Neural progenitor cell (in vitro differentiated cells): ENCODE measurements at regions not wholly inside any gene's neighbourhood (a gene's known extent, or its start where the extent isn't known, plus 50 kb on each side); places are given as distances from the start of the nearest gene placed in this dataset.

Experiments used
- DNase-seq: peaks from one replicate; pipeline ENCODE4 v3.0.0-alpha.2; 2016; ENCODE audit warnings: low spot score
- H2AFZ ChIP-seq: fragments of 200-600 bp; sonication (generic); replicated peaks from 2 replicates; pipeline ENCODE4 v1.6.1; 2016; ENCODE audit warnings: antibody characterized with exemption
- H3F3A ChIP-seq: fragments of 200-600 bp; sonication (generic); 2 replicates; pipeline ENCODE4 v1.6.1; 2016; ENCODE audit warnings: antibody characterized with exemption, low read depth
- H3K27ac ChIP-seq: fragments of 200-600 bp; sonication (generic); 2 replicates; pipeline ENCODE4 v1.5.1; 2016; ENCODE audit warnings: mild to moderate bottlenecking
- H3K27me3 ChIP-seq: fragments of 200-600 bp; sonication (generic); 2 replicates; pipeline ENCODE4 v1.6.1; 2016; ENCODE audit warnings: mild to moderate bottlenecking, moderate library complexity
- H3K36me3 ChIP-seq: fragments of 200-600 bp; sonication (generic); 2 replicates; pipeline ENCODE4 v1.5.1; 2016
- H3K4me1 ChIP-seq: fragments of 200-600 bp; sonication (generic); 2 replicates; pipeline ENCODE4 v1.6.1; 2016; ENCODE audit warnings: mixed run types
- H3K4me2 ChIP-seq: fragments of 200-600 bp; sonication (generic); 2 replicates; pipeline ENCODE4 v1.6.1; 2016
- H3K4me3 ChIP-seq: fragments of 200-600 bp; sonication (generic); 2 replicates; pipeline ENCODE4 v1.5.1; 2016
- H3K79me2 ChIP-seq: fragments of 200-600 bp; sonication (generic); 2 replicates; pipeline ENCODE4 v1.6.1; 2016; ENCODE audit warnings: low read depth
- H3K9ac ChIP-seq: fragments of 200-600 bp; sonication (generic); 2 replicates; pipeline ENCODE4 v1.6.1; 2016
- H3K9me3 ChIP-seq: fragments of 200-600 bp; sonication (generic); 2 replicates; pipeline ENCODE4 v1.5.1; 2016; ENCODE audit warnings: low read depth
- H4K20me1 ChIP-seq: fragments of 200-600 bp; sonication (generic); 2 replicates; pipeline ENCODE4 v1.6.1; 2016; ENCODE audit warnings: low read depth
- H3K27ac Mint-ChIP-seq: 3 replicates; pipeline ENCODE4 v1.8.0; 2021; ENCODE audit warnings: mixed read lengths
- H3K27me3 Mint-ChIP-seq: 2 replicates; pipeline ENCODE4 v1.8.0; 2022; ENCODE audit warnings: low read depth, mild to moderate bottlenecking, inconsistent platforms, moderate library complexity, mixed read lengths; ENCODE audit not compliant: insufficient read depth
- H3K36me3 Mint-ChIP-seq: 3 replicates; pipeline ENCODE4 v1.8.0; 2021; ENCODE audit warnings: mixed read lengths
- H3K4me1 Mint-ChIP-seq: 3 replicates; pipeline ENCODE4 v1.8.0; 2021; ENCODE audit warnings: mixed read lengths
- H3K4me3 Mint-ChIP-seq: 3 replicates; pipeline ENCODE4 v1.8.0; 2021; ENCODE audit warnings: mild to moderate bottlenecking, moderate library complexity, mixed read lengths
- H3K9me3 Mint-ChIP-seq: 3 replicates; pipeline ENCODE4 v1.8.0; 2020; ENCODE audit warnings: mixed read lengths
- CTCF ChIP-seq: fragments of 200-600 bp; sonication (generic); IDR thresholded peaks from 2 replicates; pipeline ENCODE4 v1.5.1; 2017; ENCODE audit warnings: antibody characterized with exemption, mild to moderate bottlenecking
- EZH2 ChIP-seq: fragments of 200-600 bp; sonication (generic); IDR thresholded peaks from 2 replicates; pipeline ENCODE4 v1.6.1; 2017; ENCODE audit warnings: antibody characterized with exemption, mild to moderate bottlenecking, moderate library complexity
- EZH2phosphoT487 ChIP-seq: fragments of 200-600 bp; sonication (generic); IDR thresholded peaks from 2 replicates; pipeline ENCODE4 v1.6.1; 2017; ENCODE audit warnings: antibody characterized with exemption

GRCh38 chr3:68173012-68173634 lies 518.7 kb upstream of the SUCLG2 start:
- TF ChIP-seq EZH2 (no peak), EZH2phosphoT487 (no peak), CTCF (no peak)
- Histone ChIP-seq H3K36me3 (no peaks in the 10 kb centered on the region), H3F3A (no peaks in the 10 kb centered on the region), H3K79me2 (no peaks in the 10 kb centered on the region), H3K4me1 (no peaks in the 10 kb centered on the region), H3K4me3 (no peak overlapping the region), H2AFZ (no peak overlapping the region), H3K27ac (no peak overlapping the region), H4K20me1 (no peaks in the 10 kb centered on the region), H3K4me2 (no peak overlapping the region), H3K9me3 (no peaks in the 10 kb centered on the region), H3K27me3 (no peaks in the 10 kb centered on the region), H3K9ac (no peak overlapping the region)
- H3K4me1 Mint-ChIP-seq, result no peaks in the 10 kb centered on the region
- H3K9me3 Mint-ChIP-seq, result peaks cover 38% of the 10 kb centered on the region
- DNase-seq, result no peak
- no peaks in the 10 kb centered on the region for H3K36me3 Mint-ChIP-seq
- H3K4me3 Mint-ChIP-seq, result no peak overlapping the region
- no peak overlapping the region for H3K27ac Mint-ChIP-seq
- peaks cover 3% of the 10 kb centered on the region for H3K27me3 Mint-ChIP-seq

DNA sequence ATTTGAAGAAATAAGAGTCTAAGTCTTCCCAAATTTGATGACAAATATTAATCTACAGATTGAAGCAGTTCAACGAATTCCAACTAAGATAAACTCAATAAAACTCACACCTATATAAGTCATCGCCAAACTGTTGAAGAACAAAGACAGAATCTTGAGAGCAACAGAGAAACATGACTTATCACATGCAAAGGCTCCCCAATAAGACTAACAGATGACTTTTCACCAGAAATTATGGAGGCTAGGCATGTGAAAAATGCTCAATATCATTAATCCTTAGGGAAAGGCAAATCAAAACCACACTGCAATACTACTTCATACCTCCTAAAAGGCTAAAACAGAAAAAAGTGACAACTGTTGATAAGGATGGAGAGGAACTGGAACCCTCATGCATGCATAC lies 517.6 kb upstream of the SUCLG2 start:
- Histone ChIP-seq H3K79me2 (no peaks in the 10 kb centered on the region), H3K4me3 (no peak overlapping the region), H3K4me2 (no peak overlapping the region), H4K20me1 (no peaks in the 10 kb centered on the region), H3K27me3 (no peaks in the 10 kb centered on the region), H3K27ac (no peak overlapping the region), H3K36me3 (no peaks in the 10 kb centered on the region), H3K9ac (no peak overlapping the region), H2AFZ (no peak overlapping the region), H3K4me1 (no peaks in the 10 kb centered on the region), H3F3A (no peaks in the 10 kb centered on the region), H3K9me3 (no peaks in the 10 kb centered on the region)
- no peak for DNase-seq
- H3K27ac Mint-ChIP-seq, result no peak overlapping the region
- no peaks in the 10 kb centered on the region for H3K36me3 Mint-ChIP-seq
- H3K9me3 Mint-ChIP-seq, result peaks cover 38% of the 10 kb centered on the region
- TF ChIP-seq EZH2 (no peak), CTCF (no peak), EZH2phosphoT487 (no peak)
- no peak overlapping the region for H3K4me3 Mint-ChIP-seq
- peaks cover 3% of the 10 kb centered on the region for H3K27me3 Mint-ChIP-seq
- no peaks in the 10 kb centered on the region for H3K4me1 Mint-ChIP-seq

DNA sequence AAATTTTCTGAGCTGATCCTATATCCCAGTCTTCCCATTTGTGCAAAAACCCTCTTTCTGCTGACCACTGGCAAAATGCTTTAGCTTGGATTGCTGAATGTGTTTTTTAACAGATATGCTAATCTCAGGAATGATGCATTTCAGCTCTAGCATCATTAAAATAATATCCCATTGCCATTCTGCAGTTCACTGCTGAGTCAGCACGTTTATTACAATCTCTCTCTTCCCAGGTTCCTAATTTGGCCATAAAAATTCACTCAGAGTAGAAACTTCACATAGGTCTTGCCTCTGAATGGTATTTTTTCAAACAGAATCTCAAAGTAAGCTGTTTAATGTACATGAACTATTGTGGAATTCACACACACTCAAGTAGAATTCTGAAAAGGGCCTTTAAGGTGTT lies 509.6 kb upstream of the SUCLG2 start:
- no peak overlapping the region for H3K4me3 Mint-ChIP-seq
- no peaks in the 10 kb centered on the region for H3K9me3 ChIP-seq
- H3F3A ChIP-seq, result no peaks in the 10 kb centered on the region
- no peaks in the 10 kb centered on the region for H3K4me1 ChIP-seq
- no peaks in the 10 kb centered on the region for H3K36me3 Mint-ChIP-seq
- no peaks in the 10 kb centered on the region for H3K36me3 ChIP-seq
- no peaks in the 10 kb centered on the region for H3K4me1 Mint-ChIP-seq
- no peak overlapping the region for H3K27ac Mint-ChIP-seq
- DNase-seq, result no peak
- H3K27me3 Mint-ChIP-seq, result no peaks in the 10 kb centered on the region
- no peak for TF ChIP-seq CTCF
- no peak for TF ChIP-seq EZH2phosphoT487
- no peak for TF ChIP-seq EZH2
- no peaks in the 10 kb centered on the region for H3K79me2 ChIP-seq
- no peak overlapping the region for H2AFZ ChIP-seq
- no peak overlapping the region for H3K4me3 ChIP-seq
- H3K9ac ChIP-seq, result no peak overlapping the region
- H4K20me1 ChIP-seq, result no peaks in the 10 kb centered on the region
- H3K4me2 ChIP-seq, result no peak overlapping the region
- H3K9me3 Mint-ChIP-seq, result no peaks in the 10 kb centered on the region
- H3K27ac ChIP-seq, result no peak overlapping the region
- H3K27me3 ChIP-seq, result no peaks in the 10 kb centered on the region
